SK-N-SH treated with all-trans-retinoic acid at 6 μM for 48 hours (cell line): ENCODE measurements at regions not wholly inside any gene's neighbourhood (a gene's known extent, or its start where the extent isn't known, plus 50 kb on each side); places are given as distances from the start of the nearest gene placed in this dataset.

ENCODE experiments used
- ATAC-seq: fragments of 200-7000 bp; cut with Tn5 transposase; 3 replicates; pipeline ENCODE4 v1.9.1; 2020; ENCODE audit warnings: mild to moderate bottlenecking, moderate library complexity
- BACH2 ChIP-seq: fragments of 250-450 bp; sonication (Bioruptor Pico); IDR thresholded peaks from 2 replicates; pipeline ENCODE4 v1.9.0; 2021; ENCODE audit warnings: mild to moderate bottlenecking, borderline replicate concordance
- CSDC2 ChIP-seq: fragments of 250-450 bp; sonication (Bioruptor Pico); IDR thresholded peaks from 2 replicates; pipeline ENCODE4 v1.5.0; 2020; ENCODE audit warnings: mild to moderate bottlenecking, moderate library complexity
- ESRRG ChIP-seq: fragments of 250-450 bp; sonication (Bioruptor Pico); IDR thresholded peaks from 2 replicates; pipeline ENCODE4 v1.6.1; 2021; ENCODE audit warnings: mild to moderate bottlenecking
- GLIS3 ChIP-seq: fragments of 250-450 bp; sonication (Bioruptor Pico); IDR thresholded peaks from 2 replicates; pipeline ENCODE4 v1.5.0; 2020; ENCODE audit warnings: mild to moderate bottlenecking, moderate library complexity
- ISL1 ChIP-seq: fragments of 250-450 bp; sonication (Bioruptor Pico); IDR thresholded peaks from 2 replicates; pipeline ENCODE4 v2.1.2; 2022; ENCODE audit warnings: mild to moderate bottlenecking, moderate library complexity
- OSR1 ChIP-seq: fragments of 250-450 bp; sonication (Bioruptor Pico); IDR thresholded peaks from 2 replicates; pipeline ENCODE4 v1.8.0; 2022; ENCODE audit warnings: moderate library complexity, mild to moderate bottlenecking, inconsistent platforms
- PPARA ChIP-seq: fragments of 250-450 bp; sonication (Bioruptor Pico); IDR thresholded peaks from 2 replicates; pipeline ENCODE4 v1.5.0; 2020; ENCODE audit warnings: mild to moderate bottlenecking, borderline replicate concordance
- RARB ChIP-seq: fragments of 250-450 bp; sonication (Bioruptor Pico); IDR thresholded peaks from 2 replicates; pipeline ENCODE4 v1.8.0; 2021; ENCODE audit warnings: mild to moderate bottlenecking, moderate library complexity
- SNAI2 ChIP-seq: fragments of 250-450 bp; sonication (Bioruptor Pico); IDR thresholded peaks from 2 replicates; pipeline ENCODE4 v1.5.0; 2020; ENCODE audit warnings: mild to moderate bottlenecking, moderate library complexity
- TCF4 ChIP-seq: fragments of 250-450 bp; sonication (Bioruptor Pico); IDR thresholded peaks from 2 replicates; pipeline ENCODE4 v1.8.0; 2021; ENCODE audit warnings: mild to moderate bottlenecking, moderate library complexity, borderline replicate concordance
- TOX ChIP-seq: fragments of 250-450 bp; sonication (Bioruptor Pico); IDR thresholded peaks from 2 replicates; pipeline ENCODE4 v1.8.0; 2021; ENCODE audit warnings: mild to moderate bottlenecking, moderate library complexity, borderline replicate concordance
- ZC3H10 ChIP-seq: fragments of 250-450 bp; sonication (Bioruptor Pico); IDR thresholded peaks from 2 replicates; pipeline ENCODE4 v1.5.1; 2021; ENCODE audit warnings: mild to moderate bottlenecking, moderate library complexity
- ZFP3 ChIP-seq: fragments of 250-450 bp; sonication (Bioruptor Pico); IDR thresholded peaks from 2 replicates; pipeline ENCODE4 v1.5.0; 2020; ENCODE audit warnings: mild to moderate bottlenecking, moderate library complexity
- ZNF565 ChIP-seq: fragments of 450-650 bp; formaldehyde crosslinking; conservative IDR thresholded peaks from 2 replicates; pipeline ENCODE4 v1.5.0; 2020; ENCODE audit warnings: low read depth, mild to moderate bottlenecking, moderate library complexity
- ZNF70 ChIP-seq: fragments of 450-650 bp; formaldehyde crosslinking; IDR thresholded peaks from 2 replicates; pipeline ENCODE4 v1.5.0; 2020; ENCODE audit warnings: mild to moderate bottlenecking, moderate library complexity
- ZNF8 ChIP-seq: fragments of 450-650 bp; formaldehyde crosslinking; IDR thresholded peaks from 2 replicates; pipeline ENCODE4 v1.5.0; 2020; ENCODE audit warnings: mild to moderate bottlenecking, moderate library complexity
- TF ChIP-seq, protein P1 (sequence below): fragments of 250-450 bp; sonication (Bioruptor Pico); IDR thresholded peaks from 2 replicates; pipeline ENCODE4 v1.5.0; 2020; ENCODE audit warnings: mild to moderate bottlenecking, moderate library complexity
- TF ChIP-seq, protein P2 (sequence below): fragments of 250-450 bp; sonication (Bioruptor Pico); IDR thresholded peaks from 2 replicates; pipeline ENCODE4 v1.8.0; 2021; ENCODE audit warnings: low read depth, mild to moderate bottlenecking, moderate library complexity, borderline replicate concordance
- TF ChIP-seq, protein P3 (sequence below): fragments of 250-450 bp; sonication (Bioruptor Pico); IDR thresholded peaks from 2 replicates; pipeline ENCODE4 v1.8.0; 2020; ENCODE audit warnings: mild to moderate bottlenecking, moderate library complexity, borderline replicate concordance
- TF ChIP-seq, protein P4 (sequence below): fragments of 250-450 bp; sonication (Bioruptor Pico); IDR thresholded peaks from 2 replicates; pipeline ENCODE4 v1.5.1; 2020; ENCODE audit warnings: low read depth, mild to moderate bottlenecking, moderate library complexity

DNA sequence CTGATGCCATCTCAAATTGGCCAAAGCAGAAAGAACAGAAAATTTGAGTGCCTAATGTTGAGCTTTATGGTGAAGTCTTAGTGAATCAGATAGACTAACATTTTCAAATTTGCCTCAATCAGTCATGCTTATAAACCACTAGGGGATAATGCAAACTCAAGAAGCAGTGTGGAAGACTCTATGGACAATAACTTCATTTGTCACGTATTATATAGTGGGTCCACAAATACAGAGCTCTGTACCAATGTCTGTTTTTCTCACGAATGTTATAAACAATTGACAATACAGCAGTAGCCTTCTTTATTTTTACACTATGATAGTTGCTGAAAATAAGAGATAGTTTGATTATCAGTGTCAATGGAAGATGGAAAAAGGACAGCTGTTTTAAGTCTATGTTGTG is 190.8 kb upstream of the SLC8A1 start:
- ATAC-seq: no peak; the same call in 2 of the 3 replicates
- no peak for TF ChIP-seq ZNF8 (CRISPR knock-in tag)
- TF ChIP-seq CSDC2: no peak
- TF ChIP-seq TOX (CRISPR knock-in tag): no peak
- no peak for TF ChIP-seq ZFP3 (CRISPR knock-in tag)
- TF ChIP-seq ZNF70: no peak
- no peak for TF ChIP-seq ISL1 (CRISPR knock-in tag)
- TF ChIP-seq, protein P1, sequence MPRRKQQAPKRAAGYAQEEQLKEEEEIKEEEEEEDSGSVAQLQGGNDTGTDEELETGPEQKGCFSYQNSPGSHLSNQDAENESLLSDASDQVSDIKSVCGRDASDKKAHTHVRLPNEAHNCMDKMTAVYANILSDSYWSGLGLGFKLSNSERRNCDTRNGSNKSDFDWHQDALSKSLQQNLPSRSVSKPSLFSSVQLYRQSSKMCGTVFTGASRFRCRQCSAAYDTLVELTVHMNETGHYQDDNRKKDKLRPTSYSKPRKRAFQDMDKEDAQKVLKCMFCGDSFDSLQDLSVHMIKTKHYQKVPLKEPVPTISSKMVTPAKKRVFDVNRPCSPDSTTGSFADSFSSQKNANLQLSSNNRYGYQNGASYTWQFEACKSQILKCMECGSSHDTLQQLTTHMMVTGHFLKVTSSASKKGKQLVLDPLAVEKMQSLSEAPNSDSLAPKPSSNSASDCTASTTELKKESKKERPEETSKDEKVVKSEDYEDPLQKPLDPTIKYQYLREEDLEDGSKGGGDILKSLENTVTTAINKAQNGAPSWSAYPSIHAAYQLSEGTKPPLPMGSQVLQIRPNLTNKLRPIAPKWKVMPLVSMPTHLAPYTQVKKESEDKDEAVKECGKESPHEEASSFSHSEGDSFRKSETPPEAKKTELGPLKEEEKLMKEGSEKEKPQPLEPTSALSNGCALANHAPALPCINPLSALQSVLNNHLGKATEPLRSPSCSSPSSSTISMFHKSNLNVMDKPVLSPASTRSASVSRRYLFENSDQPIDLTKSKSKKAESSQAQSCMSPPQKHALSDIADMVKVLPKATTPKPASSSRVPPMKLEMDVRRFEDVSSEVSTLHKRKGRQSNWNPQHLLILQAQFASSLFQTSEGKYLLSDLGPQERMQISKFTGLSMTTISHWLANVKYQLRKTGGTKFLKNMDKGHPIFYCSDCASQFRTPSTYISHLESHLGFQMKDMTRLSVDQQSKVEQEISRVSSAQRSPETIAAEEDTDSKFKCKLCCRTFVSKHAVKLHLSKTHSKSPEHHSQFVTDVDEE (CRISPR knock-in tag): no peak

DNA sequence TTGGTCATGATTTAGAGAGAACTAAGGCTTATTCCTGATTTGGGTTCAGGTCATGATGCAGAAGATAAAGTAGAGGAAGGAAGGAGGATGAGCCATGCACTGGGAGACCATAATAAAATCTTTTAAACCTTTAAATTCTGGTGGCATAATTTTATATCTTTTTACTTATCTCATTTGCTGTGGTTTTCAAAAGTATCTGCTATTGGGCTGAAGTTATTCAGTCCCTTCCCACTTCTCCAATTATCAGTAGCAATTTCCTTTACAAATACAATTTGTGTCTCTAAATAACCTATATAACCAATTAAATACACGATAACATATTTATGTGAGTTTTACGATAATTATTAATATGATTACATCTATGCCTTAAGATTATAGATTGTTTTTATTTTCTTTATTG is 194.8 kb upstream of the SLC8A1 start:
- no peak for TF ChIP-seq BACH2 (CRISPR knock-in tag)
- TF ChIP-seq, protein P2, sequence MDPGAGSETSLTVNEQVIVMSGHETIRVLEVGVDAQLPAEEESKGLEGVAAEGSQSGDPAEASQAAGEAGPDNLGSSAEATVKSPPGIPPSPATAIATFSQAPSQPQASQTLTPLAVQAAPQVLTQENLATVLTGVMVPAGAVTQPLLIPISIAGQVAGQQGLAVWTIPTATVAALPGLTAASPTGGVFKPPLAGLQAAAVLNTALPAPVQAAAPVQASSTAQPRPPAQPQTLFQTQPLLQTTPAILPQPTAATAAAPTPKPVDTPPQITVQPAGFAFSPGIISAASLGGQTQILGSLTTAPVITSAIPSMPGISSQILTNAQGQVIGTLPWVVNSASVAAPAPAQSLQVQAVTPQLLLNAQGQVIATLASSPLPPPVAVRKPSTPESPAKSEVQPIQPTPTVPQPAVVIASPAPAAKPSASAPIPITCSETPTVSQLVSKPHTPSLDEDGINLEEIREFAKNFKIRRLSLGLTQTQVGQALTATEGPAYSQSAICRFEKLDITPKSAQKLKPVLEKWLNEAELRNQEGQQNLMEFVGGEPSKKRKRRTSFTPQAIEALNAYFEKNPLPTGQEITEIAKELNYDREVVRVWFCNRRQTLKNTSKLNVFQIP (CRISPR knock-in tag): no peak
- TF ChIP-seq SNAI2 (CRISPR knock-in tag): no peak
- ATAC-seq: no peak

DNA sequence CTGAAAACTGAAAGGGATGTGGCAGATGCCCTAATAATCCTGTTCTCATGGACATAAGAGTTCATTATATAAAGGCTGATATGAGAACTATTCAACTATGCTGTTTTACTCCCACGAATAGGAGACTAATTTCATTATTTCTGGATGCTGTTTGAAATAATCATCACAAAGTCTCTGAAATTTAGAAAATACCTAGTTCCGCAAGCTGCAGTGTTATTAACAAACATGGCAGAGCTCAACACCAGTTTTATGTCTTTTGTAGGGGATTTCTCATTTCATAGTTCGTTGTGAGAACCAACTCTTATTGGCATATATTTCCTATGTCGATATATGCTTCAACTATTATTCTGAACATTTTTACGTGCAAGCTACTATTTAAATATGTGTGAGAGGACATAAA is 200.3 kb upstream of the SLC8A1 start:
- no peak for ATAC-seq

DNA sequence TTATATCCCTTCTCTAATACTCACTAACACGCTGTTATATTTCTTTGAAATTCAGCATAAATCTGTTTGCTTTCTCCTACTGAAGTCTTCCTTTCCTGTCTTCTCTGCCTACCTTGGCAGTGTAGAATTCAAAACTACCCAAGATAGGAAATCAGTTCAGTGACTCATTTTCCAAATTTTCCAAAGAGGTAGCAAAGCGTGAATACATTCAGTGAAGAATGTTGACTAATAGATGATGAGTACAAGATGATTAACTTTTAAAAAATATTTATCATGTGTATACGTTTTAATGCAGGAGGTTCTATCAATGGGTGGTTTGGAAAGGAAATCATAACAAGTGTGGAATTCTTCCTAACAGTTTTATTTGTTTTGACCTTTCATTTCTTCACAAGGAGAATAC is 201.9 kb upstream of the SLC8A1 start:
- no peak for ATAC-seq
- TF ChIP-seq ZNF565 (CRISPR knock-in tag) (no peak), TOX (CRISPR knock-in tag) (no peak), SNAI2 (CRISPR knock-in tag) (no peak), TCF4 (CRISPR knock-in tag) (no peak), CSDC2 (no peak), ZNF8 (CRISPR knock-in tag) (no peak), ZNF70 (no peak)
- TF ChIP-seq, protein P3, sequence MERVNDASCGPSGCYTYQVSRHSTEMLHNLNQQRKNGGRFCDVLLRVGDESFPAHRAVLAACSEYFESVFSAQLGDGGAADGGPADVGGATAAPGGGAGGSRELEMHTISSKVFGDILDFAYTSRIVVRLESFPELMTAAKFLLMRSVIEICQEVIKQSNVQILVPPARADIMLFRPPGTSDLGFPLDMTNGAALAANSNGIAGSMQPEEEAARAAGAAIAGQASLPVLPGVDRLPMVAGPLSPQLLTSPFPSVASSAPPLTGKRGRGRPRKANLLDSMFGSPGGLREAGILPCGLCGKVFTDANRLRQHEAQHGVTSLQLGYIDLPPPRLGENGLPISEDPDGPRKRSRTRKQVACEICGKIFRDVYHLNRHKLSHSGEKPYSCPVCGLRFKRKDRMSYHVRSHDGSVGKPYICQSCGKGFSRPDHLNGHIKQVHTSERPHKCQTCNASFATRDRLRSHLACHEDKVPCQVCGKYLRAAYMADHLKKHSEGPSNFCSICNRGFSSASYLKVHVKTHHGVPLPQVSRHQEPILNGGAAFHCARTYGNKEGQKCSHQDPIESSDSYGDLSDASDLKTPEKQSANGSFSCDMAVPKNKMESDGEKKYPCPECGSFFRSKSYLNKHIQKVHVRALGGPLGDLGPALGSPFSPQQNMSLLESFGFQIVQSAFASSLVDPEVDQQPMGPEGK: no peak
- TF ChIP-seq, protein P4, sequence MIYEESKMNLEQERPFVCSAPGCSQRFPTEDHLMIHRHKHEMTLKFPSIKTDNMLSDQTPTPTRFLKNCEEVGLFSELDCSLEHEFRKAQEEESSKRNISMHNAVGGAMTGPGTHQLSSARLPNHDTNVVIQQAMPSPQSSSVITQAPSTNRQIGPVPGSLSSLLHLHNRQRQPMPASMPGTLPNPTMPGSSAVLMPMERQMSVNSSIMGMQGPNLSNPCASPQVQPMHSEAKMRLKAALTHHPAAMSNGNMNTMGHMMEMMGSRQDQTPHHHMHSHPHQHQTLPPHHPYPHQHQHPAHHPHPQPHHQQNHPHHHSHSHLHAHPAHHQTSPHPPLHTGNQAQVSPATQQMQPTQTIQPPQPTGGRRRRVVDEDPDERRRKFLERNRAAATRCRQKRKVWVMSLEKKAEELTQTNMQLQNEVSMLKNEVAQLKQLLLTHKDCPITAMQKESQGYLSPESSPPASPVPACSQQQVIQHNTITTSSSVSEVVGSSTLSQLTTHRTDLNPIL (CRISPR knock-in tag): no peak

More for the DNA sequence above, 200.3 kb upstream of the SLC8A1 start:
- TF ChIP-seq PPARA (CRISPR knock-in tag): no peak
- TF ChIP-seq ZNF8 (CRISPR knock-in tag): no peak
- TF ChIP-seq TCF4 (CRISPR knock-in tag): no peak
- TF ChIP-seq ZFP3 (CRISPR knock-in tag): no peak
- TF ChIP-seq, protein P3: no peak
- TF ChIP-seq ZNF70: no peak
- no peak for TF ChIP-seq ESRRG (CRISPR knock-in tag)
- no peak for TF ChIP-seq OSR1 (CRISPR knock-in tag)
- TF ChIP-seq CSDC2: no peak
- no peak for TF ChIP-seq SNAI2 (CRISPR knock-in tag)
- no peak for TF ChIP-seq RARB (CRISPR knock-in tag)
- TF ChIP-seq GLIS3: no peak
- TF ChIP-seq, protein P4 (CRISPR knock-in tag): no peak
- no peak for TF ChIP-seq ZNF565 (CRISPR knock-in tag)
- no peak for TF ChIP-seq BACH2 (CRISPR knock-in tag)
- no peak for TF ChIP-seq ISL1 (CRISPR knock-in tag)
- TF ChIP-seq ZC3H10: no peak
